ENCODE measurements at regions not wholly inside any gene's neighbourhood (a gene's known extent, or its start where the extent isn't known, plus 50 kb on each side); places are given as distances from the start of the nearest gene placed in this dataset.

- H3K27me3 ChIP-seq (ENCODE audit: insufficient read depth, low read depth): peaks cover 91% of the 10 kb centered on the region
- H3K27ac ChIP-seq: no peak overlapping the region
- intact Hi-C loops (cut with micrococcal nuclease; ENCODE audit: unreplicated experiment): no loop called here
- no peaks in the 10 kb centered on the region for H4K20me1 ChIP-seq (ENCODE audit: insufficient read depth)
- no peak overlapping the region for H3K4me3 ChIP-seq
- no peaks in the 10 kb centered on the region for H3K36me3 ChIP-seq (ENCODE audit: low read depth)
- CTCF ChIA-PET: no interaction called here
- BruUV-seq (replicated peaks): no TSS peak
- no peak overlapping the region for H2AFZ ChIP-seq
- H3K4me1 ChIP-seq (replicated peaks; ENCODE audit: insufficient read depth): no peaks in the 10 kb centered on the region
- H3K9me2 ChIP-seq (ENCODE audit: insufficient read depth): no peaks in the 10 kb centered on the region
- TF ChIP-seq EZH2 (IDR thresholded peaks at IDR 0.05; ENCODE audit: low read depth) (no peak), CTCF (conservative IDR thresholded peaks at IDR 0.05) (no peak)
- H3K79me2 ChIP-seq (ENCODE audit: low read depth): no peaks in the 10 kb centered on the region
- POLR2A ChIA-PET (ENCODE audit: unreplicated experiment): no interaction called here
- H3K4me2 ChIP-seq: no peak overlapping the region
- no peaks in the 10 kb centered on the region for H3F3A ChIP-seq (ENCODE audit: insufficient read depth, low read depth)
- no peak for DNase-seq
- no peaks in the 10 kb centered on the region for H3K9me3 ChIP-seq (ENCODE audit: insufficient read depth, low read depth)
These were observed 139.9 kb upstream of the C14orf180 start for GRCh38 chr14:104439625-104440024.

- no peak overlapping the region for H3K4me2 ChIP-seq
- H3K9me2 ChIP-seq (ENCODE audit: insufficient read depth): no peaks in the 10 kb centered on the region
- no peak for DNase-seq
- H3K27ac ChIP-seq: no peak overlapping the region
- H3K36me3 ChIP-seq (ENCODE audit: low read depth): no peaks in the 10 kb centered on the region
- ChIA-PET CTCF (no interaction called here), POLR2A (ENCODE audit: unreplicated experiment) (no interaction called here)
- no peak overlapping the region for H2AFZ ChIP-seq
- H4K20me1 ChIP-seq (ENCODE audit: insufficient read depth): no peaks in the 10 kb centered on the region
- H3K4me1 ChIP-seq (replicated peaks; ENCODE audit: insufficient read depth): no peaks in the 10 kb centered on the region
- BruUV-seq (replicated peaks): no TSS peak
- no peak overlapping the region for H3K4me3 ChIP-seq
- no peaks in the 10 kb centered on the region for H3K9me3 ChIP-seq (ENCODE audit: insufficient read depth, low read depth)
- peaks cover 85% of the 10 kb centered on the region for H3K27me3 ChIP-seq (ENCODE audit: insufficient read depth, low read depth)
- TF ChIP-seq CTCF (conservative IDR thresholded peaks at IDR 0.05) (no peak), EZH2 (IDR thresholded peaks at IDR 0.05; ENCODE audit: low read depth) (no peak)
- intact Hi-C loops (cut with micrococcal nuclease; ENCODE audit: unreplicated experiment): no loop called here
- H3F3A ChIP-seq (ENCODE audit: insufficient read depth, low read depth): no peaks in the 10 kb centered on the region
- no peaks in the 10 kb centered on the region for H3K79me2 ChIP-seq (ENCODE audit: low read depth)
These were observed 139.1 kb upstream of the C14orf180 start for GRCh38 chr14:104440297-104440956.

GRCh38 chr14:104441275-104442106, 138.1 kb upstream of the C14orf180 start:
- Histone ChIP-seq H3K79me2 (ENCODE audit: low read depth) (no peaks in the 10 kb centered on the region), H4K20me1 (ENCODE audit: insufficient read depth) (no peaks in the 10 kb centered on the region), H3K27ac (no peak overlapping the region), H3K4me1 (replicated peaks; ENCODE audit: insufficient read depth) (no peaks in the 10 kb centered on the region), H3F3A (ENCODE audit: insufficient read depth, low read depth) (no peaks in the 10 kb centered on the region), H3K27me3 (ENCODE audit: insufficient read depth, low read depth) (peaks cover 85% of the 10 kb centered on the region), H3K4me2 (no peak overlapping the region), H3K4me3 (no peak overlapping the region), H3K36me3 (ENCODE audit: low read depth) (no peaks in the 10 kb centered on the region), H3K9me3 (ENCODE audit: insufficient read depth, low read depth) (no peaks in the 10 kb centered on the region), H2AFZ (no peak overlapping the region), H3K9me2 (ENCODE audit: insufficient read depth) (no peaks in the 10 kb centered on the region)
- no peak for DNase-seq
- no peak for TF ChIP-seq CTCF (conservative IDR thresholded peaks at IDR 0.05)
- no peak for TF ChIP-seq EZH2 (IDR thresholded peaks at IDR 0.05; ENCODE audit: low read depth)
- POLR2A ChIA-PET (ENCODE audit: unreplicated experiment): no interaction called here
- CTCF ChIA-PET: no interaction called here
- BruUV-seq (replicated peaks): no TSS peak
- intact Hi-C loops (cut with micrococcal nuclease; ENCODE audit: unreplicated experiment): no loop called here
